GM12878 (cell line): ENCODE measurements at regions not wholly inside any gene's neighbourhood (a gene's known extent, or its start where the extent isn't known, plus 50 kb on each side); places are given as distances from the start of the nearest gene placed in this dataset.

Experiments used
- ATAC-seq: fragments of 200-7000 bp; cut with Tn5 transposase; 3 replicates; pipeline ENCODE4 v1.9.1; 2020; ENCODE audit warnings: mild to moderate bottlenecking, moderate library complexity
- BruUV-seq: library from RNA; stranded (reverse); fragments of 400-500 nt; replicated peaks from 2 replicates; lab custom pipeline; 2021; lab: Mats Ljungman, UMichigan
- CTCF ChIA-PET: fragments of 300-600 bp; sonication (Branson Sonifier 250); formaldehyde crosslinking; extraction: SDS; loops from one replicate; lab custom pipeline; 2021; ENCODE audit warnings: inconsistent platforms; lab: Yijun Ruan, JAX
- POLR2A ChIA-PET: fragments of 350-600 bp; formaldehyde crosslinking; extraction: SDS; loops from one replicate; lab custom pipeline; 2021; ENCODE audit warnings: inconsistent platforms; lab: Charles Lee
- RAD21 ChIA-PET: fragments of 300-600 bp; sonication (Branson Sonifier 250); formaldehyde crosslinking; loops from one replicate; lab custom pipeline; 2023; ENCODE audit warnings: antibody characterized with exemption; ENCODE audit not compliant: unreplicated experiment; lab: Charles Lee
- SMC1A ChIA-PET: fragments of 300-600 bp; sonication (Branson Sonifier 250); formaldehyde crosslinking; loops from one replicate; lab custom pipeline; 2023; ENCODE audit not compliant: unreplicated experiment, uncharacterized antibody; lab: Charles Lee
- DNase-seq: peaks from one replicate; pipeline ENCODE4 v3.0.0-alpha.2; 2011; ENCODE audit warnings: low read depth, low spot score
- FAIRE-seq: peaks from 3 replicates; lab custom pipeline; 2011; peaks lifted over from hg19 to GRCh38; lab: Jason Lieb, UNC
- H2AFZ ChIP-seq: 2 replicates; pipeline ENCODE4 v1.6.0; 2011; ENCODE audit warnings: low read depth, low read length, control low read depth; ENCODE audit not compliant: control insufficient read depth
- H3K27ac ChIP-seq: 2 replicates; pipeline ENCODE4 v1.5.1; 2011; ENCODE audit warnings: control low read depth; ENCODE audit not compliant: control insufficient read depth, insufficient read depth
- H3K27me3 ChIP-seq, 2 experiments: replicated peaks in 1 of 2; 2 replicates each; pipeline versions ENCODE4 v1.6.0 to v1.6.1; 2011; ENCODE audit warnings: low read length in 1 of 2; ENCODE audit not compliant: control insufficient read depth in 2 of 2, insufficient read depth in 2 of 2
- H3K36me3 ChIP-seq, 2 experiments: 2 replicates each; pipeline ENCODE4 v1.5.1; 2011; ENCODE audit warnings: low read length in 1 of 2; ENCODE audit not compliant: control insufficient read depth in 2 of 2, insufficient read depth in 2 of 2
- H3K4me1 ChIP-seq: 2 replicates; pipeline ENCODE4 v1.6.1; 2011; ENCODE audit warnings: mild to moderate bottlenecking, low read length, moderate library complexity, mixed read lengths; ENCODE audit not compliant: control insufficient read depth, insufficient read depth
- H3K4me2 ChIP-seq: 2 replicates; pipeline ENCODE4 v1.6.0; 2011; ENCODE audit warnings: control low read depth; ENCODE audit not compliant: control insufficient read depth, insufficient read depth
- H3K4me3 ChIP-seq: fragments of 200-600 bp; sonication (generic); 2 replicates; pipeline ENCODE4 v1.5.1; 2016
- H3K79me2 ChIP-seq: 2 replicates; pipeline ENCODE4 v1.6.0; 2011; ENCODE audit warnings: low read length; ENCODE audit not compliant: control insufficient read depth, insufficient read depth
- H3K9ac ChIP-seq: 2 replicates; pipeline ENCODE4 v1.8.0; 2011; ENCODE audit warnings: low read length, control low read depth, mixed read lengths; ENCODE audit not compliant: control insufficient read depth, insufficient read depth
- H3K9me3 ChIP-seq: replicated peaks from 3 replicates; pipeline ENCODE4 v1.5.1; 2011; ENCODE audit warnings: mild to moderate bottlenecking, low read length; ENCODE audit not compliant: control insufficient read depth, insufficient read depth
- H4K20me1 ChIP-seq: 2 replicates; pipeline ENCODE4 v1.6.0; 2011; ENCODE audit not compliant: control insufficient read depth, insufficient read depth
- E4F1 ChIP-seq: fragments of 450-650 bp; IDR thresholded peaks from 2 replicates; pipeline ENCODE4 v1.6.1; 2018; ENCODE audit warnings: borderline replicate concordance, mild to moderate bottlenecking; ENCODE audit not compliant: partially characterized antibody
- IRF5 ChIP-seq: fragments of 450-650 bp; IDR thresholded peaks from 2 replicates; pipeline ENCODE4 v1.6.1; 2017; ENCODE audit warnings: borderline replicate concordance
- MTA2 ChIP-seq: fragments of 450-650 bp; IDR thresholded peaks from 2 replicates; pipeline ENCODE4 v1.6.1; 2016; ENCODE audit warnings: low read depth, mild to moderate bottlenecking, moderate library complexity
- PBX3 ChIP-seq: IDR thresholded peaks from 2 replicates; pipeline ENCODE4 v1.6.1; 2011; ENCODE audit warnings: mild to moderate bottlenecking, low read depth, low read length, moderate library complexity; ENCODE audit not compliant: insufficient replicate concordance
- RCOR1 ChIP-seq: conservative IDR thresholded peaks from 2 replicates; pipeline ENCODE4 v1.6.1; 2012; ENCODE audit warnings: low read depth, low read length, improper control_type of control experiment
- SPI1 ChIP-seq: IDR thresholded peaks from 2 replicates; pipeline ENCODE4 v1.6.1; 2011; ENCODE audit warnings: low read depth, mild to moderate bottlenecking, low read length, moderate library complexity, borderline replicate concordance; ENCODE audit not compliant: insufficient read depth
- SREBF1 ChIP-seq: IDR thresholded peaks from 2 replicates; pipeline ENCODE4 v1.6.1; 2012; ENCODE audit warnings: mild to moderate bottlenecking, low read length
- WGBS: methylation state at CpG from one replicate; pipeline ENCODE4 v1.1.6; 2016; ENCODE audit warnings: low lambda C conversion rate; ENCODE audit not compliant: insufficient replicate concordance, insufficient coverage; ENCODE audit errors: missing lambda C conversion rate; 5-methylcytosine and 5-hydroxymethylcytosine counted together
- in situ Hi-C: fragments of 300-500 bp; cut with MboI; formaldehyde crosslinking; loops from 9 replicates; pipeline ENCODE4 v1.14.3; 2018; ENCODE audit warnings: mixed read lengths
- intact Hi-C: fragments of 100-400 bp; cut with micrococcal nuclease; formaldehyde crosslinking; loops from one replicate; pipeline ENCODE4 v1.14.2; 2022; ENCODE audit not compliant: unreplicated experiment

- intact Hi-C loops, result no loop called here
- Histone ChIP-seq H3K27me3 (no peaks in the 10 kb centered on the region), H3K79me2 (no peaks in the 10 kb centered on the region), H4K20me1 (no peaks in the 10 kb centered on the region), H3K9ac (no peak overlapping the region), H3K4me1 (no peaks in the 10 kb centered on the region), H3K4me2 (no peak overlapping the region), H3K27ac (no peak overlapping the region), H3K4me3 (no peak overlapping the region), H3K9me3 (no peaks in the 10 kb centered on the region), H3K36me3 (no peaks in the 10 kb centered on the region), H2AFZ (no peak overlapping the region)
- WGBS, result 1% methylated on average over 3 of the region's 3 CpGs
- FAIRE-seq, result no peak
- no TSS peak for BruUV-seq
- in situ Hi-C loops, result no loop called here
- CTCF ChIA-PET, result no interaction called here
- DNase-seq, result no peak
- SMC1A ChIA-PET, result no interaction called here
- RAD21 ChIA-PET, result no interaction called here
- TF ChIP-seq E4F1 (no peak), MTA2 (peak; percentile 41; the same call in 1 of the 2 replicates), SPI1 (peak; percentile 29; the same call in 1 of the 2 replicates)
- peak; percentile 55 for ATAC-seq
- POLR2A ChIA-PET, result no interaction called here
These were observed 856.0 kb downstream of the TRAM1L1 start for GRCh38 chr4:116229420-116229819.

GRCh38 chr4:116223040-116223732 is 862.2 kb downstream of the TRAM1L1 start:
- Histone ChIP-seq H2AFZ (no peak overlapping the region), H4K20me1 (no peaks in the 10 kb centered on the region), H3K27me3 (no peaks in the 10 kb centered on the region), H3K9ac (no peak overlapping the region), H3K4me3 (no peak overlapping the region), H3K4me1 (no peaks in the 10 kb centered on the region), H3K27ac (no peak overlapping the region), H3K9me3 (no peaks in the 10 kb centered on the region), H3K79me2 (no peaks in the 10 kb centered on the region), H3K4me2 (no peak overlapping the region), H3K36me3 (no peaks in the 10 kb centered on the region)
- CTCF ChIA-PET, result no interaction called here
- no TSS peak for BruUV-seq
- DNase-seq (no peak), FAIRE-seq (no peak), ATAC-seq (no peak)
- in situ Hi-C loops (no loop called here), intact Hi-C loops (no loop called here)
- RAD21 ChIA-PET, result no interaction called here
- POLR2A ChIA-PET, result no interaction called here
- SMC1A ChIA-PET, result no interaction called here
- WGBS, result 20% methylated on average over 8 of the region's 8 CpGs
- TF ChIP-seq RCOR1 (no peak), PBX3 (no peak), IRF5 (no peak), SREBF1 (no peak)
